ENCODE measurements at regions not wholly inside any gene's neighbourhood (a gene's known extent, or its start where the extent isn't known, plus 50 kb on each side); places are given as distances from the start of the nearest gene placed in this dataset.
"Not testable (repeated sequence)": the region's sequence is repeated elsewhere in the genome, so short reads cannot be mapped to it uniquely, and the experiment has no call there.

DNA sequence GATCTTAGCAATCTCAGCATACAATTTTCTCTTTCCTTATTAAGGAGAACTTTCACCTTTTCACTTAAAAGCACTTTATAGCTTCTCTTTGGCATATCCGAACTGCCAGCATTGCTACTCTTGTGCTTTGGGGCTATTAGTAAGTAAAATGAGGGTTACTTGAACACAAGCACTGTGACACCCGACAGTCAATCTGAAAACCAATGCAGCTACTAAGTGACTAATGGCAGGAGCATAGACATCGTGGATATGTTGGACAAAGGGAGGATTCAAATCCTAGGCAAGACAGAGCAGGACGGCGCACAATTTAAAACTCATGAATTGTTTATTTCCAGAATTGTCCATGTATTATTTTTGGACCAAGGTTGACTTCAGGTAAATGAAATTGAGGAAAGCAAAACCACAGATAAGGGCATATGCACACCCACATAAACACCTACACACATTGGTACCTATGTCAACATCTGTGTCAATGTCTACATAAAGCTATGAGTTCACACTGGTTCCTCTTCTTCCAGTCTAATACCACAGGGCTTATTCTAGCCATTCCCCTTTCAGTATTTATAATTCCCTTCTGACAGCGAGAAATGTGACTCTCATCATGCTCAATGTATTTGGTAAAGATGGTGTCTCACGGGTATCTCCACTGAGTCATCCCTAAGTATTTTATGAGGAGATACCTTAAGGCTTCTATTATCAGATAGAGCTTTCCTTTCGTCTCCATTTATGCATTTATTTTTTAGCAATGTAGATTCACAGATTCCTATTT is 75.3 kb upstream of the RALGPS2 start:
- no peak overlapping the region for H3K27ac ChIP-seq (ENCODE audit: low read length)
- WGBS (ENCODE audit: insufficient coverage), result no CpG with 5 or more reads among the region's 8 CpGs
- H3K4me1 ChIP-seq (ENCODE audit: control insufficient read depth, insufficient read depth, low read length), result peaks cover 44% of the 10 kb centered on the region
- DNase-seq, result no peak
- no peaks in the 10 kb centered on the region for H3K27me3 ChIP-seq (ENCODE audit: control insufficient read depth, insufficient read depth, low read length)
- H3K9me3 ChIP-seq (replicated peaks; ENCODE audit: control insufficient read depth, low read depth, low read length), result no peaks in the 10 kb centered on the region
- H3K36me3 ChIP-seq (ENCODE audit: control insufficient read depth, insufficient read depth, low read length), result no peaks in the 10 kb centered on the region
- H3K4me3 ChIP-seq (ENCODE audit: low read length), result no peak overlapping the region

- Histone ChIP-seq H3K36me3 (ENCODE audit: control insufficient read depth, insufficient read depth, low read length) (no peaks in the 10 kb centered on the region), H3K27ac (ENCODE audit: low read length) (peak overlapping the region; percentile 91), H3K4me1 (ENCODE audit: control insufficient read depth, insufficient read depth, low read length) (peaks cover 41% of the 10 kb centered on the region), H3K9me3 (replicated peaks; ENCODE audit: control insufficient read depth, low read depth, low read length) (no peaks in the 10 kb centered on the region), H3K27me3 (ENCODE audit: control insufficient read depth, insufficient read depth, low read length) (no peaks in the 10 kb centered on the region), H3K4me3 (ENCODE audit: low read length) (no peak overlapping the region)
- 30% methylated on average over 3 of the region's 6 CpGs for WGBS (ENCODE audit: insufficient coverage)
- DNase-seq, result peak; percentile 58
Observed at GRCh38 chr1:178650934-178651511, 74.0 kb upstream of the RALGPS2 start.

DNA sequence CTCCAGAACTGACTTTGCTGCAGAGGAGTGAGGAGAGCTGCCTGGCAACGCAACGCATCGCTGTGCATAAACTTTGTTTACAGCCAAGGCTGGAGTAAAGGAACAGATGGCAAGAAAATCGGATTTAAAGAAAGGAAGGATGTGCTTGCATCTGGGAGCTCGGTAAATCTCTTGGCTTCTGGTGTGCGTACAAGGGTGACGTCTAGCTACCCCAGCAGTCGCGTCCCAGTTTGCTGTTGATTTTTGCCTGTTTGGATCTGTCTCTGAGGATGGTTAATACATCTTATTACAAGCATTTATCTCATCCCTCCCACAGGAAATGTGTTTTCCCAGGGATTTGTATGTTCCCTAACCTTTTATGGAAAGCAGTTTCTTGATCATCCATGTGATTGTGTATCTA is 73.3 kb upstream of the RALGPS2 start:
- Histone ChIP-seq H3K27me3 (ENCODE audit: control insufficient read depth, insufficient read depth, low read length) (no peaks in the 10 kb centered on the region), H3K4me3 (ENCODE audit: low read length) (no peak overlapping the region), H3K4me1 (ENCODE audit: control insufficient read depth, insufficient read depth, low read length) (peaks cover 34% of the 10 kb centered on the region), H3K9me3 (replicated peaks; ENCODE audit: control insufficient read depth, low read depth, low read length) (no peaks in the 10 kb centered on the region), H3K36me3 (ENCODE audit: control insufficient read depth, insufficient read depth, low read length) (no peaks in the 10 kb centered on the region), H3K27ac (ENCODE audit: low read length) (peak overlapping the region; percentile 91)
- DNase-seq, result peak; percentile 94
- 8% methylated on average over 4 of the region's 9 CpGs for WGBS (ENCODE audit: insufficient coverage)

GRCh38 chr1:178652506-178653490 is 72.2 kb upstream of the RALGPS2 start:
- DNase-seq, result no peak

GRCh38 chr1:178659789-178660208 is 65.2 kb upstream of the RALGPS2 start:
- Histone ChIP-seq H3K9me3 (replicated peaks; ENCODE audit: control insufficient read depth, low read depth, low read length) (no peaks in the 10 kb centered on the region), H3K27ac (ENCODE audit: low read length) (peak overlapping the region; percentile 63), H3K27me3 (ENCODE audit: control insufficient read depth, insufficient read depth, low read length) (no peaks in the 10 kb centered on the region), H3K4me1 (ENCODE audit: control insufficient read depth, insufficient read depth, low read length) (peaks cover 4% of the 10 kb centered on the region), H3K4me3 (ENCODE audit: low read length) (no peak overlapping the region), H3K36me3 (ENCODE audit: control insufficient read depth, insufficient read depth, low read length) (no peaks in the 10 kb centered on the region)
- WGBS (ENCODE audit: insufficient coverage), result 60% methylated on average over 2 of the region's 4 CpGs
- no peak for DNase-seq

More at GRCh38 chr1:178652506-178653490, 72.2 kb upstream of the RALGPS2 start:
- Histone ChIP-seq H3K4me1 (ENCODE audit: control insufficient read depth, insufficient read depth, low read length) (peaks cover 30% of the 10 kb centered on the region), H3K4me3 (ENCODE audit: low read length) (no peak overlapping the region), H3K36me3 (ENCODE audit: control insufficient read depth, insufficient read depth, low read length) (no peaks in the 10 kb centered on the region), H3K27ac (ENCODE audit: low read length) (peak overlapping the region; percentile 91), H3K27me3 (ENCODE audit: control insufficient read depth, insufficient read depth, low read length) (no peaks in the 10 kb centered on the region), H3K9me3 (replicated peaks; ENCODE audit: control insufficient read depth, low read depth, low read length) (no peaks in the 10 kb centered on the region)
- 92% methylated on average over 4 of the region's 8 CpGs for WGBS (ENCODE audit: insufficient coverage)

- no peaks in the 10 kb centered on the region for H3K27me3 ChIP-seq (ENCODE audit: control insufficient read depth, insufficient read depth, low read length)
- no peaks in the 10 kb centered on the region for H3K9me3 ChIP-seq (replicated peaks; ENCODE audit: control insufficient read depth, low read depth, low read length)
- H3K27ac ChIP-seq (ENCODE audit: low read length), result peak overlapping the region; percentile 63
- peaks cover 4% of the 10 kb centered on the region for H3K4me1 ChIP-seq (ENCODE audit: control insufficient read depth, insufficient read depth, low read length)
- no peaks in the 10 kb centered on the region for H3K36me3 ChIP-seq (ENCODE audit: control insufficient read depth, insufficient read depth, low read length)
- 80% methylated on average over 1 of the region's 1 CpG for WGBS (ENCODE audit: insufficient coverage)
- no peak overlapping the region for H3K4me3 ChIP-seq (ENCODE audit: low read length)
- DNase-seq, result peak; percentile 84
Observed at GRCh38 chr1:178660461-178660860, 64.6 kb upstream of the RALGPS2 start.

DNA sequence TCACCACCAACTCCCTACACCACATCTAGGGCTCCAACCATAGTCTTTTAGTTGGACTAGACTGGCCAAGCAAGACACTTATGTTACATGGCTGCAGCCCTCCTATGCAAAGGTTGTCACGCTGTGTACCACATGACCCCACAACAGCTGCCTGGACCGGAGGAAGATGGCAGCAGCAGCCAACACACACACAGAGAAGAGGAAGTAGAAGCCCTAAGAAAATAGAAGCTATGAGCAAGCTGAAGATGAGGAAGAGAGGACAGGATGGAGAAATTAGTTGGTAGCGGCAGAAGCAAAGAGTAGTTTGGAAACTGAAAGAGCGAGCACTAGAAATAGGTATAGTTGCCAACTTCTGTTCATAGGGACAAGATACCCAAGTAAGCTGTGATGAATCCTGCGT is 60.8 kb upstream of the RALGPS2 start:
- no peaks in the 10 kb centered on the region for H3K9me3 ChIP-seq (replicated peaks; ENCODE audit: control insufficient read depth, low read depth, low read length)
- no peaks in the 10 kb centered on the region for H3K27me3 ChIP-seq (ENCODE audit: control insufficient read depth, insufficient read depth, low read length)
- H3K27ac ChIP-seq (ENCODE audit: low read length), result no peak overlapping the region
- no peak for DNase-seq
- WGBS (ENCODE audit: insufficient coverage), result 85% methylated on average over 3 of the region's 5 CpGs
- no peak overlapping the region for H3K4me3 ChIP-seq (ENCODE audit: low read length)
- H3K4me1 ChIP-seq (ENCODE audit: control insufficient read depth, insufficient read depth, low read length), result peaks cover 2% of the 10 kb centered on the region
- H3K36me3 ChIP-seq (ENCODE audit: control insufficient read depth, insufficient read depth, low read length), result no peaks in the 10 kb centered on the region

GRCh38 chr1:178665579-178665978 is 59.5 kb upstream of the RALGPS2 start:
- Histone ChIP-seq H3K9me3 (replicated peaks; ENCODE audit: control insufficient read depth, low read depth, low read length) (no peaks in the 10 kb centered on the region), H3K36me3 (ENCODE audit: control insufficient read depth, insufficient read depth, low read length) (no peaks in the 10 kb centered on the region), H3K27me3 (ENCODE audit: control insufficient read depth, insufficient read depth, low read length) (no peaks in the 10 kb centered on the region), H3K4me3 (ENCODE audit: low read length) (no peak overlapping the region), H3K27ac (ENCODE audit: low read length) (no peak overlapping the region), H3K4me1 (ENCODE audit: control insufficient read depth, insufficient read depth, low read length) (no peaks in the 10 kb centered on the region)
- no peak for DNase-seq
- no CpG with 5 or more reads among the region's 1 CpG for WGBS (ENCODE audit: insufficient coverage)

GRCh38 chr1:178666891-178667290 is 58.2 kb upstream of the RALGPS2 start:
- H3K27me3 ChIP-seq (ENCODE audit: control insufficient read depth, insufficient read depth, low read length); H3K9me3 ChIP-seq (replicated peaks; ENCODE audit: control insufficient read depth, low read depth, low read length); H3K27ac ChIP-seq (ENCODE audit: low read length); H3K4me1 ChIP-seq (ENCODE audit: control insufficient read depth, insufficient read depth, low read length); H3K4me3 ChIP-seq (ENCODE audit: low read length); DNase-seq; H3K36me3 ChIP-seq (ENCODE audit: control insufficient read depth, insufficient read depth, low read length): not testable (repeated sequence)
- 86% methylated on average over 6 of the region's 9 CpGs for WGBS (ENCODE audit: insufficient coverage)

- no peaks in the 10 kb centered on the region for H3K4me1 ChIP-seq (ENCODE audit: control insufficient read depth, insufficient read depth, low read length)
- DNase-seq, result no peak
- H3K27me3 ChIP-seq (ENCODE audit: control insufficient read depth, insufficient read depth, low read length), result no peaks in the 10 kb centered on the region
- H3K27ac ChIP-seq (ENCODE audit: low read length), result no peak overlapping the region
- peaks cover 7% of the 10 kb centered on the region for H3K9me3 ChIP-seq (replicated peaks; ENCODE audit: control insufficient read depth, low read depth, low read length)
- H3K36me3 ChIP-seq (ENCODE audit: control insufficient read depth, insufficient read depth, low read length), result no peaks in the 10 kb centered on the region
- H3K4me3 ChIP-seq (ENCODE audit: low read length), result no peak overlapping the region
Observed at GRCh38 chr1:178672434-178672833, 52.6 kb upstream of the RALGPS2 start.

All from muscle of leg (tissue), 3 donors.